ENCODE measurements at regions not wholly inside any gene's neighbourhood (a gene's known extent, or its start where the extent isn't known, plus 50 kb on each side); places are given as distances from the start of the nearest gene placed in this dataset.
"Not testable (repeated sequence)": the region's sequence is repeated elsewhere in the genome, so short reads cannot be mapped to it uniquely, and the experiment has no call there.

DNA sequence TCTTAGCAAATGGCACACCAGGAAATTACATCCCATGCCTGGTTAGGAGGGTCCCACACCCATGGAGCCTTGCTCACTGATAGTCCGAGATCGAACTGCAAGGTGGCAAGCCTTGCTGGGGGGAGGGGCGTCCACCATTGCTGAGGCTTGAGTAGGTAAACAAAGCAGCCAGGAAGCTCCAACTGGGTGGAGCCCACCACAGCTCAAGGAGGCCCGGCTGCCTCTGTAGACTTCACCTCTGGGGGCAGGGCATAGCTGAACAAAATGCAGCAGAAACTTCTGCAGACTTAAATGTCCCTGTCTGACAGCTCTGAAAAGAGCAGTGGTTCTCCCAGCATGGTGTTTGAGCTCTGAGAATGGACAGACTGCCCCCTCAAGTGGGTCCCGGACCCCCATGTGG lies 962.7 kb upstream of the INTU start:
- DNase-seq (ENCODE audit: low read depth, low spot score); intact Hi-C loops (cut with micrococcal nuclease; ENCODE audit: unreplicated experiment); BruUV-seq (replicated peaks); H2AFZ ChIP-seq (ENCODE audit: control insufficient read depth, low read depth, low read length); ATAC-seq; H3K36me3 ChIP-seq (ENCODE audit: control insufficient read depth in 2 of 2, insufficient read depth in 2 of 2, low read length in 1 of 2); H3K9ac ChIP-seq (ENCODE audit: control insufficient read depth, insufficient read depth, low read length); RAD21 ChIA-PET (ENCODE audit: unreplicated experiment); H3K27me3 ChIP-seq (replicated peaks in 1 of 2; ENCODE audit: control insufficient read depth in 2 of 2, insufficient read depth in 2 of 2, low read length in 1 of 2); H3K9me3 ChIP-seq (replicated peaks; ENCODE audit: control insufficient read depth, insufficient read depth, low read length); H3K4me1 ChIP-seq (ENCODE audit: control insufficient read depth, insufficient read depth, low read length); H4K20me1 ChIP-seq (ENCODE audit: control insufficient read depth, insufficient read depth); FAIRE-seq; H3K4me3 ChIP-seq; POLR2A ChIA-PET; in situ Hi-C loops (cut with MboI); H3K27ac ChIP-seq (ENCODE audit: control insufficient read depth, insufficient read depth); H3K4me2 ChIP-seq (ENCODE audit: control insufficient read depth, insufficient read depth); H3K79me2 ChIP-seq (ENCODE audit: control insufficient read depth, insufficient read depth, low read length): not testable (repeated sequence)
- SMC1A ChIA-PET (ENCODE audit: uncharacterized antibody, unreplicated experiment) = interaction anchor here (1.0 kb wide), 1 partner anchor 11 kb away, joined by 3 read pairs; no protein-coding TSS in a partner anchor
- 40% methylated on average over 5 of the region's 5 CpGs for WGBS (ENCODE audit: insufficient coverage, insufficient replicate concordance, low lambda C conversion rate, missing lambda C conversion rate)
- CTCF ChIA-PET = interaction anchor here (0.7 to 1.0 kb wide), 2 partner anchors 15 to 662 kb away, joined by 3 read pairs; no protein-coding TSS in a partner anchor

GRCh38 chr4:126678618-126679017 lies 954.1 kb upstream of the INTU start:
- POLR2A ChIA-PET = no interaction called here
- intact Hi-C loops (cut with micrococcal nuclease; ENCODE audit: unreplicated experiment) = no loop called here
- FAIRE-seq = no peak

More at GRCh38 chr4:126678618-126679017, 954.1 kb upstream of the INTU start:
- no peak overlapping the region for H3K27ac ChIP-seq (ENCODE audit: control insufficient read depth, insufficient read depth)
- H3K9me3 ChIP-seq (replicated peaks; ENCODE audit: control insufficient read depth, insufficient read depth, low read length) = no peaks in the 10 kb centered on the region
- ChIA-PET SMC1A (ENCODE audit: uncharacterized antibody, unreplicated experiment) (no interaction called here), CTCF (interaction anchor here (0.8 kb wide), 1 partner anchor 1366 kb away, joined by 4 read pairs; no protein-coding TSS in a partner anchor), RAD21 (ENCODE audit: unreplicated experiment) (interaction anchor here (1.0 kb wide), 1 partner anchor 15 kb away, joined by 3 read pairs; no protein-coding TSS in a partner anchor)
- BruUV-seq (replicated peaks) = no TSS peak
- DNase-seq (ENCODE audit: low read depth, low spot score) = no peak
- H3K36me3 ChIP-seq (ENCODE audit: control insufficient read depth in 2 of 2, insufficient read depth in 2 of 2, low read length in 1 of 2) = no peaks in the 10 kb centered on the region
- no peaks in the 10 kb centered on the region for H4K20me1 ChIP-seq (ENCODE audit: control insufficient read depth, insufficient read depth)
- no peak for ATAC-seq
- in situ Hi-C loops (cut with MboI) = no loop called here
- no peak overlapping the region for H3K4me3 ChIP-seq
- no peak for TF ChIP-seq RB1 (IDR thresholded peaks at IDR 0.05; ENCODE audit: borderline replicate concordance)
- TF ChIP-seq ZBTB4 (CRISPR knock-in tag; IDR thresholded peaks at IDR 0.05) = no peak
- TF ChIP-seq ZSCAN29 (IDR thresholded peaks at IDR 0.05) = no peak
- no peak for TF ChIP-seq NR2C2 (IDR thresholded peaks at IDR 0.05; ENCODE audit: borderline replicate concordance, control insufficient read depth, insufficient read length, low read depth)
- no peak for TF ChIP-seq SP1 (IDR thresholded peaks at IDR 0.05; ENCODE audit: low read depth, low read length)
- TF ChIP-seq ETV6 (conservative IDR thresholded peaks at IDR 0.05 in 1 of 2, IDR thresholded peaks at IDR 0.05 in 1 of 2; ENCODE audit: borderline replicate concordance in 1 of 2, low read depth in 1 of 2) = no peak
- no peak for TF ChIP-seq EP300 (IDR thresholded peaks at IDR 0.05; ENCODE audit: borderline replicate concordance in 1 of 2, control insufficient read depth in 1 of 2, low read depth in 2 of 2, low read length in 2 of 2)
- TF ChIP-seq ZNF24 (IDR thresholded peaks at IDR 0.05) = no peak
- TF ChIP-seq ZBED1 (IDR thresholded peaks at IDR 0.05; ENCODE audit: borderline replicate concordance) = no peak
- TF ChIP-seq CTCF (IDR thresholded peaks at IDR 0.05 in 2 of 3, conservative IDR thresholded peaks at IDR 0.05 in 1 of 3; ENCODE audit: control insufficient read depth in 2 of 3, extremely low read depth in 1 of 3, insufficient read depth in 1 of 3, low read depth in 3 of 3, low read length in 3 of 3) = no peak
- TF ChIP-seq TCF12 (IDR thresholded peaks at IDR 0.05; ENCODE audit: low read depth, low read length) = no peak
- no peak for TF ChIP-seq SPI1 (IDR thresholded peaks at IDR 0.05; ENCODE audit: borderline replicate concordance, insufficient read depth, low read depth, low read length)
- no peaks in the 10 kb centered on the region for H3K4me1 ChIP-seq (ENCODE audit: control insufficient read depth, insufficient read depth, low read length)
- H3K9ac ChIP-seq (ENCODE audit: control insufficient read depth, insufficient read depth, low read length) = no peak overlapping the region
- no peak overlapping the region for H2AFZ ChIP-seq (ENCODE audit: control insufficient read depth, low read depth, low read length)
- H3K79me2 ChIP-seq (ENCODE audit: control insufficient read depth, insufficient read depth, low read length) = no peaks in the 10 kb centered on the region
- no peak overlapping the region for H3K4me2 ChIP-seq (ENCODE audit: control insufficient read depth, insufficient read depth)
- H3K27me3 ChIP-seq (replicated peaks in 1 of 2; ENCODE audit: control insufficient read depth in 2 of 2, insufficient read depth in 2 of 2, low read length in 1 of 2) = no peaks in the 10 kb centered on the region
- WGBS (ENCODE audit: insufficient coverage, insufficient replicate concordance, low lambda C conversion rate, missing lambda C conversion rate) = 0% methylated on average over 2 of the region's 2 CpGs
